PC-9 (cell line): ENCODE measurements at regions not wholly inside any gene's neighbourhood (a gene's known extent, or its start where the extent isn't known, plus 50 kb on each side); places are given as distances from the start of the nearest gene placed in this dataset.

Source experiments
- EZH2 ChIP-seq: fragments of 200-600 bp; sonication (generic); IDR thresholded peaks from 2 replicates; pipeline ENCODE4 v1.8.0; 2017; ENCODE audit warnings: antibody characterized with exemption, low read depth
- TF ChIP-seq, protein P1 (sequence below): fragments of 200-600 bp; sonication (generic); conservative IDR thresholded peaks from 2 replicates; pipeline ENCODE4 v1.6.1; 2017; ENCODE audit warnings: mixed run types, antibody characterized with exemption, mild to moderate bottlenecking, moderate library complexity

DNA sequence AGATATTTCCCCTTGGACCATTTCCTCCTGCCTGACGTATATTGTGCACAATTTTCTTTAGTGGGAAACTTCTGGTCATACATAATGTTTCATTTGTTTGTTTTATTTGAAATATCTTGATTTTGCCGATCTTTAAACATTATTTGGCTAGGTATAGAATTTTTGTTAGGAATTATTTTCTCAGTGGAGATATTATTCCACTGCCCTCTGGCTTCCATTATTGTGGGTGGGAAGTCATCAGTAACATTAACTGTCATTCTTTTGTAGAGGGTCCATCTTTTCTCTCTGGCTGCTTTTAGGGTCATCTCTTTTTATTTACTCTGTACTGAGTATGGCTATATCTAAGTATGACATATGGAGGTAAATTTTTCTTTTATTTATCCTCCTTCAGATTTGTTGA is 135.5 kb upstream of the LIPC start:
- TF ChIP-seq, protein P1, sequence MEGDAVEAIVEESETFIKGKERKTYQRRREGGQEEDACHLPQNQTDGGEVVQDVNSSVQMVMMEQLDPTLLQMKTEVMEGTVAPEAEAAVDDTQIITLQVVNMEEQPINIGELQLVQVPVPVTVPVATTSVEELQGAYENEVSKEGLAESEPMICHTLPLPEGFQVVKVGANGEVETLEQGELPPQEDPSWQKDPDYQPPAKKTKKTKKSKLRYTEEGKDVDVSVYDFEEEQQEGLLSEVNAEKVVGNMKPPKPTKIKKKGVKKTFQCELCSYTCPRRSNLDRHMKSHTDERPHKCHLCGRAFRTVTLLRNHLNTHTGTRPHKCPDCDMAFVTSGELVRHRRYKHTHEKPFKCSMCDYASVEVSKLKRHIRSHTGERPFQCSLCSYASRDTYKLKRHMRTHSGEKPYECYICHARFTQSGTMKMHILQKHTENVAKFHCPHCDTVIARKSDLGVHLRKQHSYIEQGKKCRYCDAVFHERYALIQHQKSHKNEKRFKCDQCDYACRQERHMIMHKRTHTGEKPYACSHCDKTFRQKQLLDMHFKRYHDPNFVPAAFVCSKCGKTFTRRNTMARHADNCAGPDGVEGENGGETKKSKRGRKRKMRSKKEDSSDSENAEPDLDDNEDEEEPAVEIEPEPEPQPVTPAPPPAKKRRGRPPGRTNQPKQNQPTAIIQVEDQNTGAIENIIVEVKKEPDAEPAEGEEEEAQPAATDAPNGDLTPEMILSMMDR, result no peak
- TF ChIP-seq EZH2, result no peak
